ENCODE measurements at regions not wholly inside any gene's neighbourhood (a gene's known extent, or its start where the extent isn't known, plus 50 kb on each side); places are given as distances from the start of the nearest gene placed in this dataset.

DNA sequence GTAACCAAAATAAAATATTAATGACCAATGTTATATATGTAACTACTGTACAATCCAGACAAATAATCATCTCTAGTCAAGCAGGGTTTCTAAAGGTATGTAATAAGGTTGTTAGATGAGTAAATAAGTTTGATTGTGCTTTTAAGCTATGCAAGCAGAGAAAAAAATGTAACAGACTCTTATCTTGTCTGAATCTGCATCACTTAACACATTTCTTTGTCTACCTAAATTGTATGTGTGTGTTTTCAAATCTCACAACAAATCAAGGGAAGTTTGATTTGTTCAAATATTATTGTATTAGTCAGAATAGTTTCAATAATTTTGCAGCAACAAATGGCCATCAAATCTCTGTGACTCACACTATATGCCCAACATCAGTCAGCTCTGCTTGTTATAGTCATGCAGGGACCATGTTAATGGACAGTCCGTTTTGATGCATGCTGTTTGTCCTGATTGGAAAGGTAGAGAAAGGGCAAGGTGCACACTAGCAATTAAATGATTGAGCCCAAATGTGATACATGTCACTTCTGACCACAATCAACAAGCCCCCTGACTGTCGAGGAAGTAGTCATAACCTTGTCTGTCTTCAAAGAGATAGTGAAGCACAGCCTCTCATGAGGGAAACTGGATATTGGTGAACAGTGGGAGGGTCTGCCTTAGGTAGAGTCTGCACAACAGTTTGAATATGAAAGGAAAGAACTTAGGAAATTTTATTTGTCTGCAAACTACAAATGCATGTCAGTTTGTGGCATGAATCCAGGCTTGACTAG, 349.4 kb upstream of the SATB1 start:
- intact Hi-C loops (cut with DNase I), result no loop called here

DNA sequence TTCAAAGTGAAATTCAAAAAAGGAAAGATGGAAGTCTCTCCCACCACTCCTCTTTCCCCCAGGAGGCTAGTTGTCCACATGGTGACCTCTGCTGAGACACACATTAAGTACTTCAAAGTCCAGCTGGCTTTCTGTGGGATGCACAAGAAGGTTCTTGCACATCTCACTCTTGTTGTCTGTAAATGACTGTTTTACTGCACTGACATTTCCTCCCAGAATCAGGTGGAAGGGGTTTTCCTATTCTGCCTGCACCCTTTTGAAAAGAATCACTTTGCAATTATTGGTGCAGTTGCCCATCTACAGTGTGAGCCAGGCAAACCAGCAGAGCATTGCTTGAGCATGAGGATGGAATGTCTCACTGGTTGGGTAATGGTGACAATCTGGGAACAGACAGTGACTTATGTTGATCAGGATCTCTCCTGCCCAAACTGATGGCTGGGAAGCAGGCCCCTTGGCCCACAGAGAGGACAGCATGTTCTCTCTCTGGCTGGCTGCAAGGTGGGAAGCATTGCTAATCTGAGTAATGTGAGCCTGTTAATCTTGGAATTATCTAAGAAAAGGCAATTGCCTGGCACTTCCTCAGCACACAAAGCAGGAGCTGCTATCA, 347.7 kb upstream of the SATB1 start:
- intact Hi-C loops (cut with DNase I), result no loop called here
- DNase-seq (ENCODE audit: low spot score in 2 of 2), result no peak
- TF ChIP-seq, protein P1, sequence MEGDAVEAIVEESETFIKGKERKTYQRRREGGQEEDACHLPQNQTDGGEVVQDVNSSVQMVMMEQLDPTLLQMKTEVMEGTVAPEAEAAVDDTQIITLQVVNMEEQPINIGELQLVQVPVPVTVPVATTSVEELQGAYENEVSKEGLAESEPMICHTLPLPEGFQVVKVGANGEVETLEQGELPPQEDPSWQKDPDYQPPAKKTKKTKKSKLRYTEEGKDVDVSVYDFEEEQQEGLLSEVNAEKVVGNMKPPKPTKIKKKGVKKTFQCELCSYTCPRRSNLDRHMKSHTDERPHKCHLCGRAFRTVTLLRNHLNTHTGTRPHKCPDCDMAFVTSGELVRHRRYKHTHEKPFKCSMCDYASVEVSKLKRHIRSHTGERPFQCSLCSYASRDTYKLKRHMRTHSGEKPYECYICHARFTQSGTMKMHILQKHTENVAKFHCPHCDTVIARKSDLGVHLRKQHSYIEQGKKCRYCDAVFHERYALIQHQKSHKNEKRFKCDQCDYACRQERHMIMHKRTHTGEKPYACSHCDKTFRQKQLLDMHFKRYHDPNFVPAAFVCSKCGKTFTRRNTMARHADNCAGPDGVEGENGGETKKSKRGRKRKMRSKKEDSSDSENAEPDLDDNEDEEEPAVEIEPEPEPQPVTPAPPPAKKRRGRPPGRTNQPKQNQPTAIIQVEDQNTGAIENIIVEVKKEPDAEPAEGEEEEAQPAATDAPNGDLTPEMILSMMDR (IDR thresholded peaks at IDR 0.05), result no peak
- H3K4me3 ChIP-seq, result no peak overlapping the region
- no peaks in the 10 kb centered on the region for H3K36me3 ChIP-seq
- no peaks in the 10 kb centered on the region for H3K27me3 ChIP-seq
- no peaks in the 10 kb centered on the region for H3K9me3 ChIP-seq
- H3K27ac ChIP-seq, result no peak overlapping the region
- H3K4me1 ChIP-seq, result no peaks in the 10 kb centered on the region

More for the DNA sequence above, 349.4 kb upstream of the SATB1 start:
- no peaks in the 10 kb centered on the region for H3K4me1 ChIP-seq
- H3K4me3 ChIP-seq, result no peak overlapping the region
- DNase-seq (ENCODE audit: low spot score in 2 of 2), result no peak
- H3K36me3 ChIP-seq, result no peaks in the 10 kb centered on the region
- H3K9me3 ChIP-seq, result no peaks in the 10 kb centered on the region
- TF ChIP-seq, protein P1 (IDR thresholded peaks at IDR 0.05), result no peak
- no peaks in the 10 kb centered on the region for H3K27me3 ChIP-seq
- no peak overlapping the region for H3K27ac ChIP-seq

DNA sequence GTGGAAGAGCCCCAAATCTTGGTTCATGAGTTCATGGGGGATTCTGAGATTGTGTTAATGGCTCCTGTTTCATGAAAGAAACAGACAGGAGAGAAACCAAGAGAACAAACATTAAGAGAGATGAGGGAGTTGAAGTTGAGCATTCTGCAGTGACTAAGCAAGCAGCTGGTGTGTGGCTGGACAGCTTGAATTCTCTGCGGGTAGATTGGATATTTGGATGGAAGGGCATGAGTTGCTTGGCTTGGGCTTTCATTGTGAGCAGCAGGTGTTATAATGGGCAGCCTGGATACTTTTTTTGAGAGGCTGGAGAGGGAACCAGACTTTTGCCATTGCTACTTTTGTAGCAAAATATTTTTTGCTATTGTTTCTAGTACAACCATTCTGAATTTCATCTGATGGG, 346.8 kb upstream of the SATB1 start:
- no peaks in the 10 kb centered on the region for H3K27me3 ChIP-seq
- DNase-seq (ENCODE audit: low spot score in 2 of 2), result no peak
- no peak overlapping the region for H3K27ac ChIP-seq
- TF ChIP-seq, protein P1 (IDR thresholded peaks at IDR 0.05), result no peak
- no peaks in the 10 kb centered on the region for H3K9me3 ChIP-seq
- intact Hi-C loops (cut with DNase I), result no loop called here
- H3K4me3 ChIP-seq, result no peak overlapping the region
- H3K36me3 ChIP-seq, result no peaks in the 10 kb centered on the region
- H3K4me1 ChIP-seq, result no peaks in the 10 kb centered on the region

DNA sequence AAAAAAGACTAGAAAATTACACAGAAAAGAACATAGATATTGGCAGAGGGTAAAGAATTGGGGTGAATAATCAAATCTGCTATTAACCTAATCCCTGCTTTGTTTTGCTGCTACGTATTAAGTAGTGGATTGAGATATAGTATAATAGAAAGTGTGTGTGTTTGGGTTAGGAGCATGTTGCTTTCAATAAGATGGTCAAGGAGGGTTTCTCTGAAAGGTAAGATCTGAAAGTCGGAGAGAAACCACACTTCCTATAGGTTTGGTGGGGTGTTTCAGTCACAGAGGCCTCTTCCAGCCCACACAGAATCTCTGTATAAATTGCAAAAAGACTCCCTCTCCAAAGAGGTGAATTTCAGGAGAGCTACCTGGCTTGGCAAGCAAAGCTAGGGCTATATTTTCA, 345.7 kb upstream of the SATB1 start:
- Histone ChIP-seq H3K4me1 (no peaks in the 10 kb centered on the region), H3K27ac (no peak overlapping the region), H3K9me3 (no peaks in the 10 kb centered on the region), H3K4me3 (no peak overlapping the region), H3K27me3 (no peaks in the 10 kb centered on the region), H3K36me3 (no peaks in the 10 kb centered on the region)
- DNase-seq (ENCODE audit: low spot score in 2 of 2), result no peak
- intact Hi-C loops (cut with DNase I), result no loop called here
- TF ChIP-seq, protein P1 (IDR thresholded peaks at IDR 0.05), result no peak

DNA sequence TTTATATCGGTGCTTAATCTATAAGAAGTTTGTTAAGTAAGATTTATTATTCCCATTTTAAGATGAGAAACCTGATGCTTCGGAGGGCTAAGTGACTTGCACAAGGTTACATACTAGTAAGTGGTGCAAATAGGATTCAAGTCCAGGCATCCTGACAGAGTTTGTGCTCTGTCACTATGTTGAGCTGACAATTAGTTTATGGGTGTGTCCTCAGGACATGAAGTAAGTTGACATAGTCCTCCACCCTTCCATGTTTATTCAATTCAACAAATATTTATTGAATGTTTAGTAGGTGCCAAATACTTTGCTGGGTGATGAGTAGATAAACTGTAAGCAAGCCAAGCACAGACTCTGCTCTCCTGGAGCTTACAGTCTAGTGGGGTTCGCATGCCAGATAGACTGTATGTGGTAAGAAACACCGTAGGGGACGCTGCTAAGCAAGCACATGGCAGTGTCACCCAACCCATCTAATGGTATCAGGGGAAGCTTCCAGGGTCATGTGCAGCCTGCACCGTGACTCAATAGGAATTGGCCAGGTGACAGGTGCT, 342.7 kb upstream of the SATB1 start:
- Histone ChIP-seq H3K36me3 (no peaks in the 10 kb centered on the region), H3K4me3 (no peak overlapping the region), H3K27ac (no peak overlapping the region), H3K4me1 (no peaks in the 10 kb centered on the region), H3K27me3 (no peaks in the 10 kb centered on the region), H3K9me3 (no peaks in the 10 kb centered on the region)
- intact Hi-C loops (cut with DNase I), result no loop called here
- no peak for DNase-seq (ENCODE audit: low spot score in 2 of 2)
- TF ChIP-seq, protein P1 (IDR thresholded peaks at IDR 0.05), result no peak

All from ascending aorta (tissue), 2 donors.